ENCODE measurements at regions not wholly inside any gene's neighbourhood (a gene's known extent, or its start where the extent isn't known, plus 50 kb on each side); places are given as distances from the start of the nearest gene placed in this dataset.
"Not testable (repeated sequence)": the region's sequence is repeated elsewhere in the genome, so short reads cannot be mapped to it uniquely, and the experiment has no call there.

DNA sequence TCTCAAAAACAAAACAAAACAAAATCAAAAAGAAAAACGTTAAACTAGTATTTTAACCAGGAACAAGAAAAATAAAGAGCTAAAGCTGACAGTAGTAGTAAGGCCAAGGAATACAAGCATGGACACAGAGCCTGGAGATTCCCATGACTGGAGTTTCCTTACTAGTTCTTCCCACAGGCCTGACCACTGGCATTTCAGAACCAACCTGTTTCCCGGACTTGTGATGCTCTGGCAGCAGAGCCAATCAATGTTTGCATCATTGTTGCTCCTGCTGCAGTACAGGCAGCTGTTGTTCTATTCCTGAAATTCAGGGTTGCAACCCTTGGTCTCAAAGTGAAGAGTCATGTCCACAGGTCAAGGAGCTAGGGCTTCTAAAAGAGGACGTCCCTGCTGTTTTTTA lies 111.3 kb upstream of the WARS2 start:
- no peak overlapping the region for H3K4me3 ChIP-seq (replicated peaks; ENCODE audit: low read depth, low read length)
- no peak for TF ChIP-seq CTCF (IDR thresholded peaks at IDR 0.05; ENCODE audit: low read depth, low read length, missing control alignments)
- no peak for DNase-seq (ENCODE audit: extremely low read depth, low read depth)

DNA sequence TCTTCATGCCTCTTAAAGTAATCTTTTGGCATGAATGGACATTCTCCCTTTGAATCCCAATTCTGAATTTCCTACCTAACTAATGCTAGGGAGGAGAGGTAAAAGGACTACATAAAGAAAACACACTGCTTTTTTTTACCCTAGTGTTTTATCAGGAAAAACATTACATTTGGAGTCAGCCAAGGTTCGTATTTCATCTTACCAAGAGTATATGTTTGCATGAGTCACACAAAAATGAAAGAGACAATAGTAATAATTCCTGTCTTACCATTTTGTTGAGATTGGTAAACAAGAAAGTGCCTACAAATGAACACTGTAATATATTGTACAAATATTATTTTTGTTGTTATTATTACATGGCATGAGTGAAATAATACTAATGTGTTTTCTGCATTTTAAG lies 112.9 kb upstream of the WARS2 start:
- no peak overlapping the region for H3K4me3 ChIP-seq (replicated peaks; ENCODE audit: low read depth, low read length)
- no peak for DNase-seq (ENCODE audit: extremely low read depth, low read depth)
- TF ChIP-seq CTCF (IDR thresholded peaks at IDR 0.05; ENCODE audit: low read depth, low read length, missing control alignments): no peak

GRCh38 chr1:119254067-119254720 lies 113.7 kb upstream of the WARS2 start:
- no peak for DNase-seq (ENCODE audit: extremely low read depth, low read depth)
- TF ChIP-seq CTCF (IDR thresholded peaks at IDR 0.05; ENCODE audit: low read depth, low read length, missing control alignments): no peak
- no peak overlapping the region for H3K4me3 ChIP-seq (replicated peaks; ENCODE audit: low read depth, low read length)

DNA sequence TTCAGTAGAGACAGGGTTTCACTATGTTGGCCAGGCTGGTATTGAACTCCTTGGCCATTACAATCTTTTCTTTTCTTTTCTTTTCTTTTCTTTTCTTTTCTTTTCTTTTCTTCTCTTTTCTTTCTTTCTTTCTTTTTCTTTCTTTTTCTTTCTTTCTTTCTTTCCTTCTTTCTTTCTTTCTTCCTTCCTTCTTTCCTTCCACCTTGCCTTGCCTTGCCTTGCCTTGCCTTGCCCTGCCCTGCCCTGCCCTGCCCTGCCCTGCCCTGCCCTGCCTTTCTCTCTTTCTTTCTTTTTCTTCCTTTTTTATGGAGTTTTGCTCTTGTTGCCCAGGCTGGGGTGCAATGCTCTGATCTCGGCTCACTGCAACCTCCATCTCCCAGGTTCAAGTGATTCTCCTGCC lies 112.5 kb upstream of the HAO2 start:
- DNase-seq (ENCODE audit: extremely low read depth, low read depth); H3K4me3 ChIP-seq (replicated peaks; ENCODE audit: low read depth, low read length): not testable (repeated sequence)

- TF ChIP-seq CTCF (IDR thresholded peaks at IDR 0.05; ENCODE audit: low read depth, low read length, missing control alignments): no peak
- no peak for DNase-seq (ENCODE audit: extremely low read depth, low read depth)
- H3K4me3 ChIP-seq (replicated peaks; ENCODE audit: low read depth, low read length): no peak overlapping the region
Observed at GRCh38 chr1:119260506-119260905, 108.1 kb upstream of the HAO2 start.

DNA sequence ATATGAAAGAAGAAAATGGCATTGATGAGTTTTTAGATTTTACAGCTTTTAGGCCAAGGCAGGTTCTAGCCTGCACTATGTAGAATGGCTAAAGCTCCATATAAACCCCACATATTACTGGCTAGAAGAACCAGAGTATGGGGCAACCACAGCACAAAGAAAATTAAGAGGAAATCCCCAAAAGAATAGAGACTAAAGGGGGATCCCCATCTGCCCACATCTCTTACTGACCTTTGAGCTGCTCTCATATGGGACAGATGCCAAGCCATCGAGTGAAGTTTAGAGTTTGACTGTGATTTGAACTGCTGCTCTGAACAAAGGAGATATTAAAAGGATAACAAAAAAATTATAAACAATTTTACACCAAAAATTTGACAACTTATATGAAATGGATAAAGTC lies 102.2 kb upstream of the HAO2 start:
- no peak overlapping the region for H3K4me3 ChIP-seq (replicated peaks; ENCODE audit: low read depth, low read length)
- DNase-seq (ENCODE audit: extremely low read depth, low read depth): no peak
- no peak for TF ChIP-seq CTCF (IDR thresholded peaks at IDR 0.05; ENCODE audit: low read depth, low read length, missing control alignments)

- H3K4me3 ChIP-seq (replicated peaks; ENCODE audit: low read depth, low read length): no peak overlapping the region
- no peak for TF ChIP-seq CTCF (IDR thresholded peaks at IDR 0.05; ENCODE audit: low read depth, low read length, missing control alignments)
- no peak for DNase-seq (ENCODE audit: extremely low read depth, low read depth)
Observed at GRCh38 chr1:119266858-119267257, 101.7 kb upstream of the HAO2 start.

GRCh38 chr1:119267288-119267687 lies 101.3 kb upstream of the HAO2 start:
- H3K4me3 ChIP-seq (replicated peaks; ENCODE audit: low read depth, low read length); DNase-seq (ENCODE audit: extremely low read depth, low read depth): not testable (repeated sequence)
